ENCODE measurements at regions not wholly inside any gene's neighbourhood (a gene's known extent, or its start where the extent isn't known, plus 50 kb on each side); places are given as distances from the start of the nearest gene placed in this dataset.

GRCh38 chr4:43556262-43556661 lies 663.7 kb downstream of the GRXCR1 start:
- no peaks in the 10 kb centered on the region for H3K36me3 ChIP-seq
- H3K27ac ChIP-seq = no peak overlapping the region
- no peaks in the 10 kb centered on the region for H3K4me1 ChIP-seq
- H3K4me3 ChIP-seq = no peak overlapping the region
- no peaks in the 10 kb centered on the region for H3K9me3 ChIP-seq
- no peak for DNase-seq (ENCODE audit: low spot score in 2 of 2)
- intact Hi-C loops (cut with DNase I) = no loop called here
- H3K27me3 ChIP-seq = no peaks in the 10 kb centered on the region
- TF ChIP-seq CTCF (IDR thresholded peaks at IDR 0.05) = no peak

- Histone ChIP-seq H3K36me3 (no peaks in the 10 kb centered on the region), H3K27ac (no peak overlapping the region), H3K9me3 (no peaks in the 10 kb centered on the region), H3K4me3 (no peak overlapping the region), H3K27me3 (no peaks in the 10 kb centered on the region), H3K4me1 (no peaks in the 10 kb centered on the region)
- intact Hi-C loops (cut with DNase I) = no loop called here
- TF ChIP-seq CTCF (IDR thresholded peaks at IDR 0.05) = no peak
- no peak for DNase-seq (ENCODE audit: low spot score in 2 of 2)
These were observed 667.5 kb downstream of the GRXCR1 start for GRCh38 chr4:43560047-43560446.

DNA sequence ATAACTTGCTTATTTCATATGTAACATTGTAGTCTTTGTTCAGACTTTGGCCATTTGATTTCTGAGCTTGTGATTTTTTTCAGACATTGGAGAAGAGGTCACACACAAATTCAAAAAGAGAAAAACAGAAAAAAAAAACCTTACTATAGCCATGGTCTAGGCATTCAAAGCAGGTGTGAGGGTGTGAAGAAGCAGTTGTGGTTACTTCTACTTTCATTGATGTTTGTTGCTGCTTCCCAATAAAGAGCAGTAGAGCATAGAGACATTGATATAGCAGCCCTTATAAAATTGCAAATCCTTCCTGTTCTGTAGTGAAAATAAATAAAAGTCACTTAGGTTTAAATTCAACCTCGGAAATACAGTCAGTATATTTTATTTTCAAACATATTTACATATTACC lies 671.6 kb downstream of the GRXCR1 start:
- H3K9me3 ChIP-seq = no peaks in the 10 kb centered on the region
- no peak overlapping the region for H3K27ac ChIP-seq
- no peak overlapping the region for H3K4me3 ChIP-seq
- H3K4me1 ChIP-seq = no peaks in the 10 kb centered on the region
- no peak for TF ChIP-seq CTCF (IDR thresholded peaks at IDR 0.05)
- no peak for DNase-seq (ENCODE audit: low spot score in 2 of 2)
- H3K36me3 ChIP-seq = no peaks in the 10 kb centered on the region
- intact Hi-C loops (cut with DNase I) = no loop called here
- H3K27me3 ChIP-seq = no peaks in the 10 kb centered on the region

GRCh38 chr4:43564591-43564990 lies 672.1 kb downstream of the GRXCR1 start:
- intact Hi-C loops (cut with DNase I) = no loop called here
- no peak for TF ChIP-seq CTCF (IDR thresholded peaks at IDR 0.05)
- no peaks in the 10 kb centered on the region for H3K36me3 ChIP-seq
- no peak overlapping the region for H3K4me3 ChIP-seq
- no peaks in the 10 kb centered on the region for H3K4me1 ChIP-seq
- H3K27me3 ChIP-seq = no peaks in the 10 kb centered on the region
- no peak for DNase-seq (ENCODE audit: low spot score in 2 of 2)
- H3K9me3 ChIP-seq = no peaks in the 10 kb centered on the region
- H3K27ac ChIP-seq = no peak overlapping the region

DNA sequence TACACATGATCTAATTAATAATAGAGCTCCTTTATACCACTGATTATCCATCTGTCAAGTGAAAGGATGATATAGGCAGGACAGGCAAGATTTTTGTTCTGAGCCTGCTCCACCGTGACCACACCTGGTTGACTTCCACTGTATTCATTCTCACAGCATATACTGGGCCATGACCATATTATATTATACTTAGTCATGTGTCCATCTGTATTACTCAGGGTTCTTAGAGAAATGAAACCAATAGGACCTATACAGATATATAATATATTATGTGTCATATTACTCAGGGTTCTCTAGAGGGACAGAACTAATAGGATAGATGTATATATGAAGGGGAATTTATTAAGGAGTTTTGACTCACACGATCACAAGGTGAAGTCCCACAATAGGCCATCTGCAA lies 675.1 kb downstream of the GRXCR1 start:
- no peaks in the 10 kb centered on the region for H3K4me1 ChIP-seq
- H3K9me3 ChIP-seq = no peaks in the 10 kb centered on the region
- TF ChIP-seq CTCF (IDR thresholded peaks at IDR 0.05) = no peak
- intact Hi-C loops (cut with DNase I) = no loop called here
- H3K27me3 ChIP-seq = no peaks in the 10 kb centered on the region
- no peak for DNase-seq (ENCODE audit: low spot score in 2 of 2)
- no peak overlapping the region for H3K27ac ChIP-seq
- H3K4me3 ChIP-seq = no peak overlapping the region
- H3K36me3 ChIP-seq = no peaks in the 10 kb centered on the region

DNA sequence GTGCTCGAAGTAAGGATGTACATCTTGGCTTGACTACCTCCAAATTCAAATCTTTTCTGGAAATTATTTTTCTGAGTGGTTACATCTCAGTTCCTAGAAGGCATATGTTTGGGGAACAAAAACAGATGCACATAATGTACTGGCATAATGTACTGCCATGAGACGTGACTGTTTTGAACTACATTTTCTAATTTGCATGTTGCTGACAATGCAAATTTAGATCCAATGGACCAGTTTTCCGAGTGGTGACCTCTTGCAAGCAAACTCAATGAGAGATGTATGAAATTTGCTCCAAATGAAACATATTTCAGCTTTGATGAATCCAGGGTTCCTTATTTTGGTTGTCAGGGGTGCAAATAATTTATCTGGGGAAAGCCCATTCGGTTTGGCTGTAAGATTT lies 694.3 kb downstream of the GRXCR1 start:
- no peak for DNase-seq (ENCODE audit: low spot score in 2 of 2)
- H3K4me3 ChIP-seq = no peak overlapping the region
- H3K27me3 ChIP-seq = no peaks in the 10 kb centered on the region
- H3K4me1 ChIP-seq = no peaks in the 10 kb centered on the region
- no peaks in the 10 kb centered on the region for H3K36me3 ChIP-seq
- no peak for TF ChIP-seq CTCF (IDR thresholded peaks at IDR 0.05)
- no peaks in the 10 kb centered on the region for H3K9me3 ChIP-seq
- no peak overlapping the region for H3K27ac ChIP-seq
- intact Hi-C loops (cut with DNase I) = no loop called here

Data from ascending aorta (tissue), 2 donors.